Pancreas (tissue), 10 donors: ENCODE measurements at regions not wholly inside any gene's neighbourhood (a gene's known extent, or its start where the extent isn't known, plus 50 kb on each side); places are given as distances from the start of the nearest gene placed in this dataset.

Experiments
- ATAC-seq, 4 donors: fragments of 200-7000 bp; cut with Tn5 transposase; one replicate each; pipeline versions ENCODE4 v1.8.0 to v1.9.1; 2020; ENCODE audit warnings: mild to moderate bottlenecking in 4 of 4, moderate library complexity in 4 of 4
- DNase-seq, 6 donors: peaks; one replicate each; pipeline ENCODE4 v3.0.0-alpha.2; 2020
- FAIRE-seq: peaks from 2 replicates; lab custom pipeline; 2012; peaks lifted over from hg19 to GRCh38; lab: Jason Lieb, UNC
- H3K27ac ChIP-seq, 4 donors: fragments of 200-600 bp; sonication (generic); 1 replicate in 3 of 4; 2 replicates in 1 of 4; pipeline versions ENCODE4 v1.5.0 to v1.8.0; 2020
- H3K27me3 ChIP-seq, 4 donors: fragments of 200-600 bp; one replicate each; pipeline ENCODE4 v1.8.0; 2021
- H3K36me3 ChIP-seq, 3 donors: fragments of 200-600 bp; sonication (generic) in 1 of 3; one replicate each; pipeline versions ENCODE4 v1.5.0 to v1.8.0; 2020 to 2021
- H3K4me1 ChIP-seq, 3 donors: fragments of 200-600 bp; one replicate each; pipeline ENCODE4 v1.8.0; 2021
- H3K4me3 ChIP-seq, 4 donors: fragments of 200-600 bp; sonication (generic) in 2 of 4; one replicate each; pipeline versions ENCODE4 v1.5.0 to v1.8.0; 2020 to 2021
- H3K9me3 ChIP-seq, 4 donors: fragments of 200-600 bp; one replicate each; pipeline ENCODE4 v1.8.0; 2021
- WGBS, 2 donors: extraction: QIAGEN DNeasy Blood & Tissue Kit; methylation state at CpG; one replicate each; pipeline ENCODE4 v1.1.7; 2013; 5-methylcytosine and 5-hydroxymethylcytosine counted together
- intact Hi-C, 3 donors: fragments of 100-400 bp; cut with DNase I; formaldehyde crosslinking; loops; one replicate each; pipeline versions ENCODE4 v1.11.1 to v1.14.2; 2022
- TF ChIP-seq, protein P1 (sequence below), 4 donors: fragments of 200-600 bp; sonication (generic) in 3 of 4; IDR thresholded peaks; one replicate each; pipeline versions ENCODE4 v1.5.0 to v1.8.0; 2021; ENCODE audit warnings: antibody characterized with exemption in 4 of 4
- donor health status: healthy with polysubstance abuse.
- donor health status: DM: no; HTN: no; CAD: no; lungs with moderate emphysema.
- donor health status: DM: no; HTN: no; CAD: no.
- donor health status: control.
- donor health status: control.
- donor health status: Bipolar disorder and iron deficiency.
- donor health status: DM: yes; HTN: yes; CAD: no.
- donor health status: DM: no; HTN: no; CAD: no.
- donor health status: DM: no; HTN: no; CAD: no.
- donor health status: DM: yes; HTN: yes; CAD: no.

DNA sequence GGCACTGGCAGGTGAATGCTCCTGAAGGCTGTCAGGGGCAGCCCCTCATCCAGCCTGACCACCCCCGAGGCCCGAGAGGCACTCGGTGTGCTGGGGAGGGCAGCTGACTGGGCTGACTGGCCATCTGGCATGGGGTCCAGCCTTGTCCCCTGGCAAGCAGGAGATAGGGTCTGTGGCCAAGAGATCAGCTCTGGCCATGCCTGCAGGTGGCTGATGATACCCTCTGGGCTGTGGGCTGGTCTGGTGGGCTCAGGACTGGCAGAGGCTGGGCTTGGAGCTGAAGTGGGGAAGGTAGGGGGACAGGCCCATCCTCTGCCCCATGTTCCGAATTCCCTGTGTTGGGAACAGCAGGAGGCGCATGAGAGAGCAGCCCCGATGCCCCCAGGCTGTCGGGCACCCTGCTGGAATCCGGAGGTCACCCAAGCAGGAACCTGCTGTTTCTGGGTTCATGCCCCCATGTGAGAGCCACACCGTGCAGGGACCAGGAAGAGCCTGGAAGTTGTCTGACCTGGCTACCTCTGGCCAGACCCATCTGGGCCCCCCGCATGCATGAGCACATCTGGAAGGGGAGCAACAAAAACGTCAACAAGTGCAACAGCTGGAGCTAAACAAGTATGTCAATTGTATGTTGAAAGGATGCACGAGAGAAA is 527.0 kb downstream of the TBC1D22A start:
- H3K27ac ChIP-seq: no peak overlapping the region
- H3K9me3 ChIP-seq: no peaks in the 10 kb centered on the region
- 73 to 77% methylated on average over 12 of the region's 12 CpGs for WGBS, 2 donors
- no peak overlapping the region for H3K4me3 ChIP-seq
- no peaks in the 10 kb centered on the region for H3K36me3 ChIP-seq
- peak in 1 of 6 donors; percentile 29 for DNase-seq
- no peaks in the 10 kb centered on the region for H3K4me1 ChIP-seq
- no peak for FAIRE-seq
- ATAC-seq: no peak
- no peaks in the 10 kb centered on the region for H3K27me3 ChIP-seq
- intact Hi-C loops: no loop called here
- TF ChIP-seq, protein P1, sequence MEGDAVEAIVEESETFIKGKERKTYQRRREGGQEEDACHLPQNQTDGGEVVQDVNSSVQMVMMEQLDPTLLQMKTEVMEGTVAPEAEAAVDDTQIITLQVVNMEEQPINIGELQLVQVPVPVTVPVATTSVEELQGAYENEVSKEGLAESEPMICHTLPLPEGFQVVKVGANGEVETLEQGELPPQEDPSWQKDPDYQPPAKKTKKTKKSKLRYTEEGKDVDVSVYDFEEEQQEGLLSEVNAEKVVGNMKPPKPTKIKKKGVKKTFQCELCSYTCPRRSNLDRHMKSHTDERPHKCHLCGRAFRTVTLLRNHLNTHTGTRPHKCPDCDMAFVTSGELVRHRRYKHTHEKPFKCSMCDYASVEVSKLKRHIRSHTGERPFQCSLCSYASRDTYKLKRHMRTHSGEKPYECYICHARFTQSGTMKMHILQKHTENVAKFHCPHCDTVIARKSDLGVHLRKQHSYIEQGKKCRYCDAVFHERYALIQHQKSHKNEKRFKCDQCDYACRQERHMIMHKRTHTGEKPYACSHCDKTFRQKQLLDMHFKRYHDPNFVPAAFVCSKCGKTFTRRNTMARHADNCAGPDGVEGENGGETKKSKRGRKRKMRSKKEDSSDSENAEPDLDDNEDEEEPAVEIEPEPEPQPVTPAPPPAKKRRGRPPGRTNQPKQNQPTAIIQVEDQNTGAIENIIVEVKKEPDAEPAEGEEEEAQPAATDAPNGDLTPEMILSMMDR (IDR thresholded peaks at IDR 0.05): no peak

DNA sequence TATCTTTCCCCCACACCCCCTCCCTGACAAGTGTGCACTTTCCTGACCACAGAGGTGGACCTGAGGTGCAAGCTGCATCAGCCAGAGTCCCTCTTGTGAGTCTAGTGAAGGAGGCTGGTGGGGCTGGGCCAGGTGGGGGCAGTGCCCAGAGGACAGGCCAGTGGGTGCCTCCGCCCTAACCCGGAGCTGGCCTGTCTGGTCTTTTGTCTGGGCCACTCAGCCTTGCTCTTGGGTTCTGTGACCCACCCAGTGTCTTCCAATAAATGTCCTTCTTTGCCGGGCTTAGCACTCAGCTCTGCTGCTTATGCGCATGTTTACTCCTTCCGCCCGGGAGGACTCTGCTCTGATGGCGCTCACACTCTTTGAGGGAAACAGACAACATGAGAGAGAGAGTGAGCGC is 526.2 kb downstream of the TBC1D22A start:
- Histone ChIP-seq H3K36me3 (no peaks in the 10 kb centered on the region), H3K4me3 (no peak overlapping the region), H3K9me3 (no peaks in the 10 kb centered on the region), H3K27me3 (no peaks in the 10 kb centered on the region), H3K27ac (no peak overlapping the region), H3K4me1 (no peaks in the 10 kb centered on the region)
- FAIRE-seq (no peak), ATAC-seq (no peak), DNase-seq (peak in 1 of 6 donors; percentile 35)
- WGBS, 2 donors: 87 to 90% methylated on average over 7 to 8 of the region's 8 CpGs
- intact Hi-C loops: no loop called here
- TF ChIP-seq, protein P1 (IDR thresholded peaks at IDR 0.05): no peak

DNA sequence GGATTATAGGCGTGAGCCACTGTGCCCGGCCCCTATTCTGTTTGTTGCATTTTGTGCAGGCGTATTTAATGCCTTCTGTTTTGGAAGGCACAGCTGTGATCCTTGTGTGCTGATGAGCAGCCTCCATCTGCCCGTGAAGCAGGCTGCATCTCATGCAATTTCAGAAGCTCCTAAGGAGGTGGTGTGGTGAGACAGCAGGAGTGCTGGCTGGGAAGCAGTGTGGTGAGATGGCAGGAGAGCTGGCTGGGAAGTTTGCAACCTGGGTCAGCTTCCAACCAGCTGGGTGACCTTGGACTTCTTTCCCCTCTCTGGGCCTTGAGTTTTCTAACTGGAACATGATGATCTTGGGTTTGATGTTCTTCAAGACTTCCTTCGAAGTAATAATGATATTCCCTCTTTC is 525.1 kb downstream of the TBC1D22A start:
- 67 to 75% methylated on average over 5 of the region's 5 CpGs for WGBS, 2 donors
- Histone ChIP-seq H3K27me3 (no peaks in the 10 kb centered on the region), H3K4me1 (no peaks in the 10 kb centered on the region), H3K36me3 (no peaks in the 10 kb centered on the region), H3K9me3 (no peaks in the 10 kb centered on the region), H3K4me3 (no peak overlapping the region), H3K27ac (no peak overlapping the region)
- DNase-seq (peak in 3 of 6 donors; percentile 19 to 26 (median 23)), FAIRE-seq (no peak), ATAC-seq (peak in 2 of 4 donors; percentile 71 to 76)
- TF ChIP-seq, protein P1 (IDR thresholded peaks at IDR 0.05): no peak
- intact Hi-C loops: no loop called here

DNA sequence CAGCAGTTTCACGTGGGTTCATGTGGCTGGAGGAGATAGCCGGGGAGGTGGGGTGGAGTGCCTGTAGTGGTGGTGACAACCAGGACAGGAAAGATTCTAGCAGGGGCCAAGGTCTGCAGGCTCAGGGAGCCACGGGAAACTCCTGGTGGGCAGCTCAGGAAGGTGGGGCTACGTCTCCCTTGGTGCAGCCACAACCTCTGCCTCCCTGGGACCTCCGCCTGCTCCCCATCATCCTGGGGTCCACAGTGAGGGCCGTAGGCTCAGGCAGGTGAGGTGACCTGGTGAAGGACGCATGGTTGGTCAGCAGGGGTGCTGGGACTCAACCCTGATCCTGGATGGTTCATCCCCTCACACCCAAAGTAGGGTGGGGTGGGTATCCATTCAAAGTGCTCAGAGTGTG is 524.1 kb downstream of the TBC1D22A start:
- H3K27me3 ChIP-seq: no peaks in the 10 kb centered on the region
- H3K27ac ChIP-seq: no peak overlapping the region
- FAIRE-seq: no peak
- no peaks in the 10 kb centered on the region for H3K36me3 ChIP-seq
- no peak overlapping the region for H3K4me3 ChIP-seq
- DNase-seq: no peak
- H3K9me3 ChIP-seq: no peaks in the 10 kb centered on the region
- TF ChIP-seq, protein P1 (IDR thresholded peaks at IDR 0.05): no peak
- intact Hi-C loops: no loop called here
- ATAC-seq: no peak
- WGBS, 2 donors: 78 to 81% methylated on average over 7 of the region's 7 CpGs
- no peaks in the 10 kb centered on the region for H3K4me1 ChIP-seq

DNA sequence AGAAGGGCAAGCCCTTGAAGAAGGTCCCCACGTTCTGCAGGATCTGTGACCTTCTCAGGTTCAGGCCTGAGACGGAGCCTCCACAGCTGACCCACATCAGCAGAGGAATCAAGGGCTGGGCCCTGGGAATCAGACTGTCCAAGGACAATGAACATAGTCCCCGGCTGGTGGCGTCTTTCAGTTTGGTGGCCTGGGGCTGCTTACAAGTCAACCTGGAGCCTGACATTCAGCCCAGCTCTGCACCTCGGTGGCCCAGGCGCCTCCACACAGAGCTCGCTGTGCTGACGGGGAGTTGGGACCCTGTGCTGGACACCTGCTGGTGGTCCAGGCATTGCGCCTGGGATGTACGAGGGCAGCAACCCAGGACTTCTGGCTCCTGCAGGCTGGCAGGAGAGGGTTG is 523.5 kb downstream of the TBC1D22A start:
- Histone ChIP-seq H3K27me3 (no peaks in the 10 kb centered on the region), H3K9me3 (no peaks in the 10 kb centered on the region), H3K27ac (no peak overlapping the region), H3K4me1 (no peaks in the 10 kb centered on the region), H3K4me3 (no peak overlapping the region), H3K36me3 (no peaks in the 10 kb centered on the region)
- 84 to 86% methylated on average over 10 of the region's 10 CpGs for WGBS, 2 donors
- intact Hi-C loops: no loop called here
- ATAC-seq: no peak
- FAIRE-seq: no peak
- TF ChIP-seq, protein P1 (IDR thresholded peaks at IDR 0.05): no peak
- peak in 1 of 6 donors; percentile 40 for DNase-seq
